ENCODE measurements at regions not wholly inside any gene's neighbourhood (a gene's known extent, or its start where the extent isn't known, plus 50 kb on each side); places are given as distances from the start of the nearest gene placed in this dataset.

DNA sequence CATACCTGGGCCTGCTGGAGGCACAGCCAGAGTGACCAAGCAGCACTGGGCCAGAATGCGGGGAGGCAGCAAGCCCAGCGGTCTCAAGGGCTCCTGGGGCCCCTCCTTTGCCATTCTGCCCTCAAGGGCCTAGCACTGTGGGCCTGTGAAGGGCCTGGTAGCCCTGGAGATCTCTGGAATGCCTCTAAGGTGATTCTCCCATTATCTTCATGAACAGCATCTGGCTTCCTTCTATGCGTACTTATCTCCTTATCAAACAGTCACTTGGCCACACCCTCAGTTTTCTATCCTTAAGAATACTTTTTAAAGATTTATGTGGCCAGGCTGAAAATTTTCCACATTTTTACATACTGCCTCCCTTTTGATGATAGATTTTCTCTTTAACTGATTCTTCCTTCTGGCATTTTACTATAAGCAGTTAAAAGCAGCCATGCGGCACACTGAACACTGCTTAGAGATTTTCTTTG, 67.5 kb upstream of the CCNY start:
- Histone ChIP-seq H3K79me2 (ENCODE audit: insufficient read depth, low read length) (no peaks in the 10 kb centered on the region), H3K36me3 (replicated peaks in 1 of 2; ENCODE audit: control insufficient read depth in 1 of 2, insufficient read depth in 2 of 2, low read length in 2 of 2) (no peaks in the 10 kb centered on the region), H4K20me1 (ENCODE audit: insufficient read depth, low read length) (no peaks in the 10 kb centered on the region), H2AFZ (ENCODE audit: low read length) (no peak overlapping the region), H3K27ac (ENCODE audit: extremely low read length, insufficient read depth, low read length) (no peak overlapping the region), H3K27me3 (ENCODE audit: control insufficient read depth in 1 of 2, insufficient read depth in 2 of 2, low read length in 2 of 2) (no peaks in the 10 kb centered on the region), H3K4me1 (ENCODE audit: insufficient read depth, low read length) (peaks cover 46% of the 10 kb centered on the region), H3K9me3 (ENCODE audit: low read length) (no peaks in the 10 kb centered on the region), H3K4me3 (replicated peaks in 1 of 3; ENCODE audit: insufficient read depth in 1 of 3, low read depth in 2 of 3, low read length in 3 of 3) (no peak overlapping the region), H3K4me2 (ENCODE audit: low read depth, low read length) (no peak overlapping the region), H3K9ac (ENCODE audit: insufficient read depth, low read depth, low read length) (no peak overlapping the region)
- TF ChIP-seq FOXO1 (CRISPR knock-in tag; IDR thresholded peaks at IDR 0.05): no peak
- TF ChIP-seq ZNF441 (CRISPR knock-in tag; IDR thresholded peaks at IDR 0.05; ENCODE audit: borderline replicate concordance): no peak
- no peak for TF ChIP-seq FOXK2 (IDR thresholded peaks at IDR 0.05)
- no peak for TF ChIP-seq MED1 (CRISPR knock-in tag; IDR thresholded peaks at IDR 0.05)
- TF ChIP-seq HMG20B (CRISPR knock-in tag; conservative IDR thresholded peaks at IDR 0.05): no peak
- no peak for TF ChIP-seq ZBTB21 (CRISPR knock-in tag; IDR thresholded peaks at IDR 0.05)
- no peak for TF ChIP-seq RBFOX2 (IDR thresholded peaks at IDR 0.05; ENCODE audit: low read depth, low read length)
- TF ChIP-seq LBX2 (CRISPR knock-in tag; IDR thresholded peaks at IDR 0.05; ENCODE audit: borderline replicate concordance): no peak
- TF ChIP-seq ZNF12 (CRISPR knock-in tag; IDR thresholded peaks at IDR 0.05): no peak
- no peak for TF ChIP-seq THYN1 (CRISPR knock-in tag; IDR thresholded peaks at IDR 0.05; ENCODE audit: borderline replicate concordance, low read depth)
- no peak for TF ChIP-seq SRSF9 (IDR thresholded peaks at IDR 0.05; ENCODE audit: borderline replicate concordance, insufficient read depth, low read depth, low read length, poor library complexity, severe bottlenecking)
- no peak for TF ChIP-seq MED13 (CRISPR knock-in tag; IDR thresholded peaks at IDR 0.05)
- TF ChIP-seq, protein P1, sequence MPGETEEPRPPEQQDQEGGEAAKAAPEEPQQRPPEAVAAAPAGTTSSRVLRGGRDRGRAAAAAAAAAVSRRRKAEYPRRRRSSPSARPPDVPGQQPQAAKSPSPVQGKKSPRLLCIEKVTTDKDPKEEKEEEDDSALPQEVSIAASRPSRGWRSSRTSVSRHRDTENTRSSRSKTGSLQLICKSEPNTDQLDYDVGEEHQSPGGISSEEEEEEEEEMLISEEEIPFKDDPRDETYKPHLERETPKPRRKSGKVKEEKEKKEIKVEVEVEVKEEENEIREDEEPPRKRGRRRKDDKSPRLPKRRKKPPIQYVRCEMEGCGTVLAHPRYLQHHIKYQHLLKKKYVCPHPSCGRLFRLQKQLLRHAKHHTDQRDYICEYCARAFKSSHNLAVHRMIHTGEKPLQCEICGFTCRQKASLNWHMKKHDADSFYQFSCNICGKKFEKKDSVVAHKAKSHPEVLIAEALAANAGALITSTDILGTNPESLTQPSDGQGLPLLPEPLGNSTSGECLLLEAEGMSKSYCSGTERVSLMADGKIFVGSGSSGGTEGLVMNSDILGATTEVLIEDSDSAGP (CRISPR knock-in tag; IDR thresholded peaks at IDR 0.05; ENCODE audit: borderline replicate concordance): no peak
- no peak for TF ChIP-seq THAP11 (CRISPR knock-in tag; IDR thresholded peaks at IDR 0.05)
- no peak for TF ChIP-seq ATM (IDR thresholded peaks at IDR 0.05; ENCODE audit: borderline replicate concordance)
- POLR2A ChIA-PET: no interaction called here
- BruUV-seq (replicated peaks): no TSS peak
- CTCF ChIA-PET (ENCODE audit: low intra/inter-chr PET ratio, low total read pairs): no interaction called here
- no peak for DNase-seq (ENCODE audit: low spot score)
- ATAC-seq: no peak
- in situ Hi-C loops (cut with HindIII; ENCODE audit: extremely low pct_ligation_motif_present, low pct_unique_long_range_greater_than_20kb): no loop called here
- intact Hi-C loops (cut with micrococcal nuclease; ENCODE audit: unreplicated experiment): loop anchor here (5.0 kb wide), 1 partner anchor 63 kb away; no protein-coding TSS in a partner anchor
- FAIRE-seq: no peak
- 94% methylated on average over 2 of the region's 4 CpGs for WGBS (ENCODE audit: low lambda C conversion rate)

Data from HepG2 (cell line).